Neural cell (in vitro differentiated cells): ENCODE measurements at regions not wholly inside any gene's neighbourhood (a gene's known extent, or its start where the extent isn't known, plus 50 kb on each side); places are given as distances from the start of the nearest gene placed in this dataset.

Experiments used
- CTCF ChIP-seq: fragments of 450-650 bp; IDR thresholded peaks from 2 replicates; pipeline ENCODE4 v1.5.1; 2014; ENCODE audit warnings: antibody characterized with exemption, mild to moderate bottlenecking, moderate library complexity; ENCODE audit not compliant: poor library complexity, severe bottlenecking
- POLR2AphosphoS5 ChIP-seq: IDR thresholded peaks from 2 replicates; pipeline ENCODE4 v1.6.1; 2012
- TAF1 ChIP-seq: IDR thresholded peaks from 2 replicates; pipeline ENCODE4 v1.6.1; 2012; ENCODE audit warnings: low read depth

- TF ChIP-seq CTCF (no peak), TAF1 (no peak), POLR2AphosphoS5 (no peak)
Measured at GRCh38 chr4:148857239-148857972, 415.2 kb upstream of the NR3C2 start.
